ENCODE measurements at regions not wholly inside any gene's neighbourhood (a gene's known extent, or its start where the extent isn't known, plus 50 kb on each side); places are given as distances from the start of the nearest gene placed in this dataset.
"Not testable (repeated sequence)": the region's sequence is repeated elsewhere in the genome, so short reads cannot be mapped to it uniquely, and the experiment has no call there.

GRCh38 chr16:31988595-31989581, 115.3 kb downstream of the ZNF267 start:
- no CpG with 5 or more reads among the region's 23 CpGs for WGBS, 2 experiments (ENCODE audit: extremely low coverage in 2 of 2, insufficient read length in 1 of 2)
- H3K27me3 ChIP-seq (ENCODE audit: control insufficient read depth, insufficient read depth, low read length); H3K4me1 ChIP-seq (ENCODE audit: control insufficient read depth, insufficient read depth, low read length); H3K79me1 ChIP-seq (ENCODE audit: low read depth in 1 of 2, low read length in 2 of 2); H3K9me1 ChIP-seq (ENCODE audit: insufficient read depth, low read length); H3K18ac ChIP-seq (ENCODE audit: low read depth, low read length); dilution Hi-C loops (cut with HindIII; ENCODE audit: low sequenced_read_pairs, unreplicated experiment); CTCF ChIA-PET; H3K23ac ChIP-seq (ENCODE audit: low read depth, low read length); DNase-seq; H3K9ac ChIP-seq (ENCODE audit: low read depth, low read length); H4K8ac ChIP-seq (ENCODE audit: low read depth in 2 of 2, low read length in 2 of 2); BruUV-seq (replicated peaks); H2BK15ac ChIP-seq (ENCODE audit: low read depth, low read length); H2AFZ ChIP-seq (replicated peaks; ENCODE audit: low read length, poor library complexity); H4K5ac ChIP-seq (ENCODE audit: low read depth, low read length); H3K4me3 ChIP-seq (ENCODE audit: insufficient read depth, low read depth, low read length); H4K91ac ChIP-seq (ENCODE audit: insufficient read depth, low read depth, low read length); H3K4me2 ChIP-seq (ENCODE audit: low read depth, low read length); H2AK9ac ChIP-seq (replicated peaks; ENCODE audit: low read depth, low read length, poor library complexity); H3K14ac ChIP-seq (replicated peaks; ENCODE audit: low read depth, low read length); H2AK5ac ChIP-seq (ENCODE audit: low read depth, low read length); H3K9me3 ChIP-seq (ENCODE audit: control insufficient read depth, insufficient read depth, low read length); H3K27ac ChIP-seq (ENCODE audit: insufficient read depth, low read length); H3K36me3 ChIP-seq (ENCODE audit: control insufficient read depth, insufficient read depth, low read length); H3K4ac ChIP-seq (ENCODE audit: low read depth, low read length); H2BK120ac ChIP-seq (ENCODE audit: low read depth, low read length); H4K20me1 ChIP-seq (ENCODE audit: insufficient read depth, low read length); POLR2A ChIA-PET (ENCODE audit: unreplicated experiment); H3K56ac ChIP-seq (ENCODE audit: extremely low read depth, insufficient read depth, low read length); in situ Hi-C loops (cut with MboI; ENCODE audit: low sequenced_read_pairs); H2BK5ac ChIP-seq (ENCODE audit: low read depth, low read length, poor library complexity, severe bottlenecking); H2BK20ac ChIP-seq (ENCODE audit: low read depth, low read length): not testable (repeated sequence)
- ATAC-seq (ENCODE audit: low read depth), result peak; percentile 80
- intact Hi-C loops (cut with micrococcal nuclease), result loop anchor here (10.0 kb wide), 1 partner anchor 124 kb away; no protein-coding TSS in a partner anchor

- H3K14ac ChIP-seq (replicated peaks; ENCODE audit: low read depth, low read length); H3K9ac ChIP-seq (ENCODE audit: low read depth, low read length); intact Hi-C loops (cut with micrococcal nuclease); H3K23ac ChIP-seq (ENCODE audit: low read depth, low read length); H4K5ac ChIP-seq (ENCODE audit: low read depth, low read length); H3K4me3 ChIP-seq (ENCODE audit: insufficient read depth, low read depth, low read length); H2BK5ac ChIP-seq (ENCODE audit: low read depth, low read length, poor library complexity, severe bottlenecking); H2AK9ac ChIP-seq (replicated peaks; ENCODE audit: low read depth, low read length, poor library complexity); ATAC-seq (ENCODE audit: low read depth); CTCF ChIA-PET; DNase-seq; H3K56ac ChIP-seq (ENCODE audit: extremely low read depth, insufficient read depth, low read length); H3K27me3 ChIP-seq (ENCODE audit: control insufficient read depth, insufficient read depth, low read length); H3K9me1 ChIP-seq (ENCODE audit: insufficient read depth, low read length); H3K4me1 ChIP-seq (ENCODE audit: control insufficient read depth, insufficient read depth, low read length); H2BK120ac ChIP-seq (ENCODE audit: low read depth, low read length); in situ Hi-C loops (cut with MboI; ENCODE audit: low sequenced_read_pairs); H3K18ac ChIP-seq (ENCODE audit: low read depth, low read length); dilution Hi-C loops (cut with HindIII; ENCODE audit: low sequenced_read_pairs, unreplicated experiment); H3K27ac ChIP-seq (ENCODE audit: insufficient read depth, low read length); H2AFZ ChIP-seq (replicated peaks; ENCODE audit: low read length, poor library complexity); H3K79me1 ChIP-seq (ENCODE audit: low read depth in 1 of 2, low read length in 2 of 2); H4K91ac ChIP-seq (ENCODE audit: insufficient read depth, low read depth, low read length); H3K9me3 ChIP-seq (ENCODE audit: control insufficient read depth, insufficient read depth, low read length); H3K36me3 ChIP-seq (ENCODE audit: control insufficient read depth, insufficient read depth, low read length); H3K4ac ChIP-seq (ENCODE audit: low read depth, low read length); H4K8ac ChIP-seq (ENCODE audit: low read depth in 2 of 2, low read length in 2 of 2); BruUV-seq (replicated peaks); H2BK20ac ChIP-seq (ENCODE audit: low read depth, low read length); H4K20me1 ChIP-seq (ENCODE audit: insufficient read depth, low read length); POLR2A ChIA-PET (ENCODE audit: unreplicated experiment); H3K4me2 ChIP-seq (ENCODE audit: low read depth, low read length); H2AK5ac ChIP-seq (ENCODE audit: low read depth, low read length); H2BK15ac ChIP-seq (ENCODE audit: low read depth, low read length): not testable (repeated sequence)
- WGBS, 2 experiments (ENCODE audit: extremely low coverage in 2 of 2, insufficient read length in 1 of 2), result no CpG with 5 or more reads among the region's 7 CpGs
Measured at GRCh38 chr16:31990261-31990660, 116.7 kb downstream of the ZNF267 start.
